ENCODE measurements at regions not wholly inside any gene's neighbourhood (a gene's known extent, or its start where the extent isn't known, plus 50 kb on each side); places are given as distances from the start of the nearest gene placed in this dataset.

DNA sequence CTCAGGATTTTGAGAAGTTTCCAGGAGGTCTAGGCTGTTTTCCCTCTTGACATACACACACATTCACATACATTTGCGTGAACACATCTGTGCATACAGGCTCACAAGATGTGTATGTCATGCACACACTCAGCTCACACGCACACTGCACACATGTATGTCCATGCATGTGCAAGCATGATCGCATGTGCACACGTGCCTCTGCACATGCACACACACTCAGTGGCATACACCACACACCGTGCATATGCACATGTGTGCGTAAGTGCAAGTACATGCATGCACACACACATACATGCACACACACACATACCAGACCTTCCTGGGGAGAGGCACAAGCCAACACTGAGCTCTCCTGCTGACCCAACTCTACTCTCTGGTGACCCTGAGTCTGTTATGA, 171.4 kb downstream of the RBFOX3 start:
- TF ChIP-seq CEBPB (IDR thresholded peaks at IDR 0.05), result no peak
- TF ChIP-seq EP300 (IDR thresholded peaks at IDR 0.05; ENCODE audit: borderline replicate concordance), result no peak
- TF ChIP-seq, protein P1, sequence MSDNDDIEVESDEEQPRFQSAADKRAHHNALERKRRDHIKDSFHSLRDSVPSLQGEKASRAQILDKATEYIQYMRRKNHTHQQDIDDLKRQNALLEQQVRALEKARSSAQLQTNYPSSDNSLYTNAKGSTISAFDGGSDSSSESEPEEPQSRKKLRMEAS (IDR thresholded peaks at IDR 0.05), result no peak
- TF ChIP-seq YY1 (IDR thresholded peaks at IDR 0.05; ENCODE audit: low read depth), result no peak
- no peak for TF ChIP-seq NFIC (IDR thresholded peaks at IDR 0.05)
- TF ChIP-seq CREB1 (IDR thresholded peaks at IDR 0.05; ENCODE audit: low read depth), result no peak
- TF ChIP-seq FOXM1 (IDR thresholded peaks at IDR 0.05; ENCODE audit: borderline replicate concordance, low read depth), result no peak
- no peak for TF ChIP-seq RAD21 (IDR thresholded peaks at IDR 0.05; ENCODE audit: low read depth)
- no peak for TF ChIP-seq TAF1 (IDR thresholded peaks at IDR 0.05; ENCODE audit: low read depth)
- TF ChIP-seq ZBTB7A (IDR thresholded peaks at IDR 0.05; ENCODE audit: low read depth), result no peak
- TF ChIP-seq, protein P2, sequence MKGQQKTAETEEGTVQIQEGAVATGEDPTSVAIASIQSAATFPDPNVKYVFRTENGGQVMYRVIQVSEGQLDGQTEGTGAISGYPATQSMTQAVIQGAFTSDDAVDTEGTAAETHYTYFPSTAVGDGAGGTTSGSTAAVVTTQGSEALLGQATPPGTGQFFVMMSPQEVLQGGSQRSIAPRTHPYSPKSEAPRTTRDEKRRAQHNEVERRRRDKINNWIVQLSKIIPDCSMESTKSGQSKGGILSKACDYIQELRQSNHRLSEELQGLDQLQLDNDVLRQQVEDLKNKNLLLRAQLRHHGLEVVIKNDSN (IDR thresholded peaks at IDR 0.05), result no peak
- TF ChIP-seq, protein P3, sequence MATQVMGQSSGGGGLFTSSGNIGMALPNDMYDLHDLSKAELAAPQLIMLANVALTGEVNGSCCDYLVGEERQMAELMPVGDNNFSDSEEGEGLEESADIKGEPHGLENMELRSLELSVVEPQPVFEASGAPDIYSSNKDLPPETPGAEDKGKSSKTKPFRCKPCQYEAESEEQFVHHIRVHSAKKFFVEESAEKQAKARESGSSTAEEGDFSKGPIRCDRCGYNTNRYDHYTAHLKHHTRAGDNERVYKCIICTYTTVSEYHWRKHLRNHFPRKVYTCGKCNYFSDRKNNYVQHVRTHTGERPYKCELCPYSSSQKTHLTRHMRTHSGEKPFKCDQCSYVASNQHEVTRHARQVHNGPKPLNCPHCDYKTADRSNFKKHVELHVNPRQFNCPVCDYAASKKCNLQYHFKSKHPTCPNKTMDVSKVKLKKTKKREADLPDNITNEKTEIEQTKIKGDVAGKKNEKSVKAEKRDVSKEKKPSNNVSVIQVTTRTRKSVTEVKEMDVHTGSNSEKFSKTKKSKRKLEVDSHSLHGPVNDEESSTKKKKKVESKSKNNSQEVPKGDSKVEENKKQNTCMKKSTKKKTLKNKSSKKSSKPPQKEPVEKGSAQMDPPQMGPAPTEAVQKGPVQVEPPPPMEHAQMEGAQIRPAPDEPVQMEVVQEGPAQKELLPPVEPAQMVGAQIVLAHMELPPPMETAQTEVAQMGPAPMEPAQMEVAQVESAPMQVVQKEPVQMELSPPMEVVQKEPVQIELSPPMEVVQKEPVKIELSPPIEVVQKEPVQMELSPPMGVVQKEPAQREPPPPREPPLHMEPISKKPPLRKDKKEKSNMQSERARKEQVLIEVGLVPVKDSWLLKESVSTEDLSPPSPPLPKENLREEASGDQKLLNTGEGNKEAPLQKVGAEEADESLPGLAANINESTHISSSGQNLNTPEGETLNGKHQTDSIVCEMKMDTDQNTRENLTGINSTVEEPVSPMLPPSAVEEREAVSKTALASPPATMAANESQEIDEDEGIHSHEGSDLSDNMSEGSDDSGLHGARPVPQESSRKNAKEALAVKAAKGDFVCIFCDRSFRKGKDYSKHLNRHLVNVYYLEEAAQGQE (IDR thresholded peaks at IDR 0.05; ENCODE audit: low read depth), result no peak
- TF ChIP-seq TCF12 (IDR thresholded peaks at IDR 0.05; ENCODE audit: low read depth), result no peak

DNA sequence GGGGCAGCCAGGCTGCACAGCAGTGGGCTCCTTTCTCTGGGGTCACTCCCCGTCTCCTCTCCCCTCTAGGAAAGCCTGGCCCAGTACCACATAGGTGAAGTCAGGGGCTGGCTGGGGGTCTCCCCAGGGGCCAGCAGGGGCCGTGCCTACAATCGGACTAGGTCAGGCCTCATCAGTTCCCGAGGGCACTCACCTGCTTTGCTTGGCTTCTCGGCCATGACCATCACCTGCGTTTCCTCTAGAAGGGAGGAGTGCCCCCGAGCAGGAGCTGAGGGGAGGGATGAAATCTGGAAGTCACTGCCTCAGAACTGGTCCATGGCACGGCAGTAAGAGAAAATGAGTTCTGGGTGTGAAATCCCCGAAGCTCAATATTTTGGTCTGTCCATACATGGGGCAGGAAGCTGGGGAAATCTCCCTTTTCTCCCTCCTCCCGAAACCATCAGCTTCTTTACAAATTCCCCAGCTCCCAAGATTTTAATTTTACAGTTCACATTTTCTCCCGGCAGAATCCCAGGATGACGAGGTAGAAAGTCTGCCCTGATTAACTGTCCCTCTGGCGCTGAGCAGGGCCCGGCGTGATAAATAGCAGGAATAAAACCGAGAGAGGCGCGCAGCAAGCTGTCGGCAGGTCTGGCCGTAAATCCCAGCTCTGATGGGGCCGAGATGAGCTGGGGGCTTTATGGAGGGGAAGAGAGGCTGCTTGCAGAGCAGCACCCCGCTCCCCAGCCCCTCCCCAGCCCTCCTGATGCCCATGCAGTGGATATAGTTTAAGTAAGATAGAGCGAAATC, 172.1 kb downstream of the RBFOX3 start:
- TF ChIP-seq TEAD4 (IDR thresholded peaks at IDR 0.05) (no peak), EP300 (IDR thresholded peaks at IDR 0.05; ENCODE audit: borderline replicate concordance) (no peak), TAF1 (IDR thresholded peaks at IDR 0.05; ENCODE audit: low read depth) (no peak), TCF12 (IDR thresholded peaks at IDR 0.05; ENCODE audit: low read depth) (no peak), NFIC (IDR thresholded peaks at IDR 0.05) (no peak), RAD21 (IDR thresholded peaks at IDR 0.05; ENCODE audit: low read depth) (no peak), FOXM1 (IDR thresholded peaks at IDR 0.05; ENCODE audit: borderline replicate concordance, low read depth) (no peak), CREB1 (IDR thresholded peaks at IDR 0.05; ENCODE audit: low read depth) (no peak), CEBPB (IDR thresholded peaks at IDR 0.05) (no peak), ZBTB7A (IDR thresholded peaks at IDR 0.05; ENCODE audit: low read depth) (no peak), YY1 (IDR thresholded peaks at IDR 0.05; ENCODE audit: low read depth) (no peak), EGR1 (IDR thresholded peaks at IDR 0.05) (no peak)
- TF ChIP-seq, protein P2 (IDR thresholded peaks at IDR 0.05), result no peak
- TF ChIP-seq, protein P1 (IDR thresholded peaks at IDR 0.05), result no peak
- TF ChIP-seq, protein P3 (IDR thresholded peaks at IDR 0.05; ENCODE audit: low read depth), result no peak

DNA sequence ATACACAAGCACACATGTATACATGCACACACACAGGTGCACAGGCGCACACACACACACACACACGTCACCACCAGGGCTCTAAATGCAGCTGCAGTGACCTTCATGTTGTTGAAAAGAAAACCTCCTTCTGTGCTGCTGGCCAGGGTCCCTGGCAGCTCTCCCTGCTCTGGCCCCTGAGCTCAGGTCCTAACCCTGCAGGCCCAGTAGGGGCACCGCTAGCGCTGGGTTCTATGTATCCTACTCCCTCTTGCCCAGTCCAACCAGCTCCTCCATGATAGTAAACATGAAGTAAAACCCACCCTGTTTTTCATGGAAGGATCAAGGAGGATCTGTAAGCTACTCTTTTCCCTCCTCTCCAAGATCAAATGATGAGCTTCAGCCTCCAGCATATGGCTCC, 172.8 kb downstream of the RBFOX3 start:
- TF ChIP-seq YY1 (IDR thresholded peaks at IDR 0.05; ENCODE audit: low read depth) (no peak), TAF1 (IDR thresholded peaks at IDR 0.05; ENCODE audit: low read depth) (no peak), NFIC (IDR thresholded peaks at IDR 0.05) (no peak), EGR1 (IDR thresholded peaks at IDR 0.05) (no peak), CREB1 (IDR thresholded peaks at IDR 0.05; ENCODE audit: low read depth) (no peak), TCF12 (IDR thresholded peaks at IDR 0.05; ENCODE audit: low read depth) (no peak), RAD21 (IDR thresholded peaks at IDR 0.05; ENCODE audit: low read depth) (no peak), ZBTB7A (IDR thresholded peaks at IDR 0.05; ENCODE audit: low read depth) (no peak), EP300 (IDR thresholded peaks at IDR 0.05; ENCODE audit: borderline replicate concordance) (no peak), TEAD4 (IDR thresholded peaks at IDR 0.05) (no peak), CEBPB (IDR thresholded peaks at IDR 0.05) (no peak), FOXM1 (IDR thresholded peaks at IDR 0.05; ENCODE audit: borderline replicate concordance, low read depth) (no peak)
- TF ChIP-seq, protein P3 (IDR thresholded peaks at IDR 0.05; ENCODE audit: low read depth), result no peak
- TF ChIP-seq, protein P1 (IDR thresholded peaks at IDR 0.05), result no peak
- TF ChIP-seq, protein P2 (IDR thresholded peaks at IDR 0.05), result no peak
